Activated CD8-positive, alpha-beta memory T cell treated with anti-CD3 and anti-CD28 coated beads for 4 hours (primary cell): ENCODE measurements at regions not wholly inside any gene's neighbourhood (a gene's known extent, or its start where the extent isn't known, plus 50 kb on each side); places are given as distances from the start of the nearest gene placed in this dataset.
"Not testable (repeated sequence)": the region's sequence is repeated elsewhere in the genome, so short reads cannot be mapped to it uniquely, and the experiment has no call there.

Experiments
- DNase-seq, 2 donors: peaks; one replicate each; pipeline ENCODE4 v3.0.0-alpha.2; 2020; ENCODE audit warnings: low read depth in 2 of 2

DNA sequence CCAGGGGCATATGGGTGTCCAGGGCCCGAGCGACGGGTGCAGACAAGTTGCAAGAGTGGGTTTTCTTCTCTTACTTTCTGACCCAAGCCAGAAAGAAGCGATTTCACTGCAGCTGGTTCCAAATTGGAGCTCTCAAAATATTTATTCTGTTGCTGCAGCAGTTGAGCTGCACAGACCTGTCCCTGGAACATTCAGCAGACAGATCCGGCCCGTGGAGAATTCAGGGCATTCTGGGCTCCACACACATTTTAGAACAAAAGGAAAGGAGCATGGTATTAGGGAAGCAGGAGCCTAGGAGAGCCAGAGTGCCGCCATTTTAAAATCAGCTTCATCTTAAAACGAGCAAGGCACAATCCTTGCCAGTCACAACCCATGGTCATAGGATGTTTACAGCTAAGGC is 135.3 kb upstream of the TPM1 start:
- no peak for DNase-seq

DNA sequence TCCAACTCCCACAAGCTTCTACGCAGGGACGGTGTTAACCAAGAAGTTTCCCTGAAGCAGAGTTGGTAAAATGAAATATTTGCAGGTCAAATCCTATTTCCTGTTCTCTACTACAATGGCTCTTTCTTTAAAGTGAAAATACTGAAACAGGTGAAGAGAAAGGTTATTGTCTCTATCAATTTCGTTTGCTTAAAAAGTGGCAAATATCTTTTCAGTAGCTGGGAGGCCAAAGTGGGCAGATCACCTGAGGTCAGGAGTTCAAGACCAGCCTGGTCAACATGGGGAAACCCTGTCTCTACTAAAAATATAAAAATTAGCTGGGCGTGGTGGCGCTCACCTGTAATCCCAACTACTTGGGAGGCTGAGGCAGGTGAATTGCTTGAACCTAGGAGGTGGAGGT is 134.2 kb upstream of the TPM1 start:
- not testable (repeated sequence) for DNase-seq

DNA sequence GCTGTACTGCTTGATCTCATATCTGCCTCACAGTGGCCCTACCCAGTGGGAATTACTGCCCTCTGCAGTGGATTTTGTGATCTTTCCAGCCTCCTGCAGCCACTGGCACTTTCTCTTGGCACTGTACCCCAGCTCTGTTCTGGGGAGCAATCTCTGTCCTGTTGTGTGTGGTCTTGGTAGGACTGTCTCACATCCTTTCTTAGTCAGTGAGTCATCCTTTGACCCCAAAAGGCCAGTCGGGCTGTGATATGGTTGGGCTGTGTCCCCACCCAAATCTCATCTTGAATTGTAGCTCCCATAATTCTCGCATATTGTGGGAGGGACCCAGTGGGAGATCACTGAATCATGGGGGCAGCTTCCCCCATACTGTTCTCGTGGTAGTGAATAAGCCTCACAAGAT is 133.3 kb upstream of the TPM1 start:
- DNase-seq = no peak

DNA sequence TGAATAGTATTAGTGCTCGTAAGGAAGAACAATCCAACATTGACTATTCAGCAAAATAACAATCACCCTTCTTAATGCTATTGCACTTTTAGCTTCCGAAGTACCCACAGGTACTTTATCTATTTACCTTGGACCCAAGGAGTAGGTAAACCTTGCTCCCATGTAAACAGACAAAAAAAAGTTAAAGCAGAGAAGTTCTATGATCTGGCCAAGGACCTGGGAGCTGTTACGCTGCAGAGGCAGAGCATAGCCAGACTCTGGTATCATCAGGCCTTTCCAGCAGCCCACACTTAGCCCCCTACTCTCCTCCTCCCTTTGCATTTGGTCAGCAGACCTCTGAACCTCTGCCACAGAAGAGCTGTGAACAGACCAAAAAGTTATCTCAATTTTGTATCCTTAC is 130.3 kb upstream of the TPM1 start:
- DNase-seq = no peak

DNA sequence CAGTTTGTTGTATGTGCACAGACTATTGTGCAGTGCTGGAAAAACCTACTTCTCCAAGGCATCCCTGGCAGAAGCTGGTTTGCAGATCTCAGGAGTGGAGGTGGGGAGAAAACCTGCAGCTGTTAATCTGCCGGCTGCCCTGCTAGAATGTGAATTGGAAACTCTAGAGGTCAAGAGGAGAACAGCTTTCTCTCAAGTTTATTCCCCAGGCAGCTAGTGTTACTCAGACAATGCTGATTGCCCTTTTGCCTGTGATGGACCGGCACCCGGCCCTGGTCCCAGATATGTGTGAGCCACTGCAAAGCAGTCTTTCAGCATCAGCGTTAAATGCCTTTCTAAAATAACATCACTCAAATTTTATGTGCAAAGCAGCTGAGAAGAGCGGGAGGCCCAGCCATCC is 129.7 kb upstream of the TPM1 start:
- DNase-seq = no peak

DNA sequence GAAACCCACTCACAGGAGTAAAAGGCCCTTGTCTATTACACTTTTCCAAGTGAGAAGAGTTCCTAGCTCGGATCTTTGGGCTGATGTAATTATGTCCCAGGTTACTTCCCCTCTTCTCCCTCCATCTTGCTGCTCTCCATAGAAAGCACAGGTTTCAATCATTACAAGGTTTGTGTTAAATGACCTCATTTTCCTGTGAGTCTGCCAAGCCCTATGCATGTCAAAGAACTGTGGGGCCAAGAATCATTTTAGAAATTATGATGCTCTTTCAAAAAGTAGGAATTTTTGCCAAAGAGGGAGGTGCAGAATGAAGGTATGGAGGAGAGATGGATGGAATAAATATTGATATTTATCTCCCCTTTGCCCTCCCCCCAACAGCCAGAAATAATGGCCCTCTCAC is 129.3 kb upstream of the TPM1 start:
- no peak for DNase-seq

DNA sequence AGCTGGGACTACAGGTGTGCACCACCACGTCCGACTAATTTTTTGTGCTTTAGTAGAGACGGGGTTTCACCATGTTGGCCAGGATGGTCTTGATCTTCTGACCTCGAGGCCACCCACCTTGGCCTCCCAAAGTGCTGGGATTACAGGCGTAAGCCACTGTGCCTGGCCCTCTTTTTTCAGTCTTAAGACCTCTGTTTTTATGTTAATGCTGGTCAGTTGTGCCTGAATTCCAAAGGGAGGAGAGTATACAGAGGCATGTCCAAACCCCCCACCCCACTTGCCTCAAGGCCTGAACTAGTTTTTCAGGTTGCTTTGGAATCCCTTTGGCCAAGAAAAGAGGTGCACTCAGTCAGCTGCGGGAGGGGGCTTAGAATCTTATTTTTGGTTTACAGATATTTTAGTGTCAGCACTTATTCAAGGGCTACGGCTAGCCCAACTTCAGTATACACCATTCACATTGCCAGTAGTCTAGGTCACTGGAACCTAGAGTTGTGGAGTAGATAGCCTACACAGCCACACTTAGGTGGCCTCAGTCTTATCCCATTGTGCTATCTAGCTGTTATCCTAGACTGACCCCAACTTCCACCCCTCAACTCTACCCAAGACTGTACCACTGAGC is 128.0 kb upstream of the TPM1 start:
- DNase-seq = no peak

DNA sequence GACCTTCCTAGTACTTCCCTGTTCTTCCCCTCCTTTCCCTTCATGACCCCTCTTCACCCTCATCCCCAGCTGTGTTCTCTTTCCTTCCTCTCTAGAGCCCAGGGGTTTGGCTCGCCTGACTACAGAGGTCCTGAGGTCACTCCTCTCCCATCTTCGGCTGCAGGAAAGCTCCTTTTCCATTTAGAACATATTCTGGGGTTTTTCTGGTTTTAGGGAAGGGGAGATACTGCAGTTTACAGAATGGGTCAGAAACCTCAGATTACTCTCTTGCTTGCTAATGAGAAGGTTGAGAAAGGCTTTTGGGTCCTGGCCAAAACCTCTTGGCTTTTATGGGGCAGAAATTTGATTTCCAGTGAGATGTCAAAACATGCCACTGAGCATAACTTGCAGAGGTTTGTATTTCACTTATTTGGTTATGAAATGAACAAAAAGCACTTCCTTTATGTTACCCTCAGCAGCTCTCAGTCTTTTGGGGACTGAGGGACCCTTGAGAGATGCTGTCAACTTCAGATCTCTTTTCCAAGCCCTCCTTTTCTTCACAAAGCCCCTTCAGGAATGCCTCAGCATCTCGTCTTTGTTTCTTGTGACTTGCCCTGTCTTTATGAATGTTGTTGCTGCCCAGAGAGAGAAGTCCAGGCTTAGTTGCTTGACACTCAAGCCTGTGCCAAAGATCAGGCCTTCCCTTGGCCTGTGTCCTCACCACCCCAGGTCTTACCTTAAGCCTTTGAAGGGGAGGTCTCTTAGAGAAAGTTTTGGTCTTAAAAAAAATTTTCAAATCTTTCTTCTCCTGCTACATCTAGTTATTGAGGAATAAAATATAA is 121.7 kb upstream of the TPM1 start:
- no peak for DNase-seq

DNA sequence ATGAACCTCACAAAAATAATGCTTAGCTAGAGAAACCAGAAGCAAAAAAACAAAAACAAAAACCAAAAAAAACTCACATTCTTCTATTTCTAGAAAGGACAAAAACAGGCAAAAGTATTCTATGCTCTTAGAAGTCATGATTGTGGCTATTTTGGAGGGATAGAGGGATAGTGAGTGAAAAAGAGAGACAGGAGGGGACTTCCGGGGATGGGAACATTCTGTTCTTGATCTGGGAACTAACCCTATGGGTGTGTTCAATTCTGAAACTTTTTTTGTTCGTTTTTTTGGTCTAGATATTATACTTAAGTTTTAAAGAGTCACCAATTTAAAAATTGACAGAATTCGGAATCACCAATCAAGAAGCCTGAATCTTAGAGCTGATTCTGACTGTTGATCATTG is 120.0 kb upstream of the TPM1 start:
- no peak for DNase-seq

DNA sequence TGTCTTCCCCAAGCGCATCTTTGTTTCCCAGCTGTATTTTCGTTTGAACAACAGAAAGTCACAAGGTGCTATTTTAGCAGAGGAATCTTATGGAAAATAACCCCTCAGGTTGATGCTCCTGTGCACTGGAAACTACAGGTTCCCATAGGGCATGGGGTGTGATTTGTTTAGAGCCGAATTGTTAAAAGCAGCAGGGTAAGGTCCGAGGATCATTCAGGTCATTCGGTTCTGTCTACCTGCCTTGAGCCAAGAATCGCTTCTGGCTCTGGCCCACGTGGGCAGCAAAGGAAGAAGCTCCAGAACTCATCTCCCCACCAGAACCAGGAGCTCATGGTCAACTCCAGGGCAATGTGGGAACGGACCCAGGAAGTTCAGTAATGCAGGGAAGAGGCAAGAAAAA is 116.7 kb upstream of the TPM1 start:
- DNase-seq = no peak

DNA sequence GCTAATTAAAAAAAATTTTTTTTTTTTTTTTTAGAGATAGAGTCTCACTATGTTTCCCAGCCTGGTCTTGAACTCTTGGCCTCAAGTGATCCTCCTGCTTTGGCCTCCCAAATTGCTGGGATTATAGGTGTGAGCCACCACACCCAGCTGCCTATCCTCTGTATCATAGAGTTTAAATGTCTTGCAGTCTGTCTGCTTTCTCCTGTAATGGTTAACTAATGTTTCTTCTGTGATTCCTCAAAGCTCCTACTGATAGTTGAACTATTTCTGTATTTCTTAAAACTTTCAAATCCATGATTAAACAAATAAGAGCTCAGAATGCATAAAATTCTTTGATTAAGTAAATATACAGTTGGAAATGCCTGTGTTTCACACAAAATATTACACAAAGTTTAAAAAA is 115.4 kb upstream of the TPM1 start:
- no peak for DNase-seq

DNA sequence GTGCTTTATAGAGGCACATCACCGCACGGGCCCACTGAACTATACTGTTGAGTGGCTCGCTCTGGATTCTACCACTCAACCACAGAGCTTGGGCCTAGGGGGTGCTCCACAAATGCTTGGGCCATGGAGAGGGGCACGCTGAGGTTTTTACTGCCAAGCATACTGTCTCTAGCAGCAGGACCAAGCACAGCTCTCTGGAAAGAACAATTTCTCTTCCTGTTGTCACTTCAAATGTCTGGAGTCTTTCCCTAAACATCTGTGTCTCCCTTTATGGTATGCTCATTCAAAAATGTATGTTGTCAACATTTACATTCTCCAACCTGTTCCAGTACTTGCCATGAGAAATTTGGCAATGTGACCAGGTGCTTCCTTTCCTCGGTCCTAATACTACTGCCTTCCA is 114.7 kb upstream of the TPM1 start:
- no peak for DNase-seq

DNA sequence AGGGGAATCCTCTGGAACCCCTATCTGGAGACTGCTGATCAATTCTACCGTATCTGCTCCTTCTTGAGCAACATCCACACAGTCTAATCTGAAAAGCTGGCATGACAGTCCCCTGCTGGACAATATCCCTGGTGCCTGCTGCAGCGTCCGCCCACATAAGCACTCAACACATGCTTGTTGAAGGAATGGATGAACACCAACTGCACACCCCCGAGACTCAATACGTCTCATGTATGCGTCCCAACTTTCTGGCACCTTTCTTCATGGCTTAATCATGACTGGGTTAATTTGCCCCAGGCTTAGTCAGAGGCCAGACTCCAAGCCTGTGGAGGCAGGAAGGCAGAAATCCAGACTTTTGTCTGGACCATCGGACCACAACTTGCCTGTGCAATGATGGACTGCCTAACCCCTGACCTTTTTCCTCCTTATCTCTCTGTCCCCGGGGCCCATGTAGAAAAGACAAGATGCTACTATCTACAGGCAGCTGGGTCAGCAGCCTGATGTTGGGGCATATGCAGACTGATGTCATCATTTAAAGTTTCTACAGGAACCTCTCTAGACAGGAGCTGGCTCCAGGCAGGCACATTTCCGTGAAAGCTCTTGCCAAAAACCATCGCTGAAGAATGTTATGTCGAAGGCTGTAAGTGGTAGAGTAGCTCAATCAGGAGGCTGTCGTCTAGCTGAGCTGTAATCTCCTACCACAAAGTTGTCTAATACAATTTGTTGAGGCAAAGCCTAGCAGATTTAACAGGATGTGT is 114.1 kb upstream of the TPM1 start:
- DNase-seq = no peak

DNA sequence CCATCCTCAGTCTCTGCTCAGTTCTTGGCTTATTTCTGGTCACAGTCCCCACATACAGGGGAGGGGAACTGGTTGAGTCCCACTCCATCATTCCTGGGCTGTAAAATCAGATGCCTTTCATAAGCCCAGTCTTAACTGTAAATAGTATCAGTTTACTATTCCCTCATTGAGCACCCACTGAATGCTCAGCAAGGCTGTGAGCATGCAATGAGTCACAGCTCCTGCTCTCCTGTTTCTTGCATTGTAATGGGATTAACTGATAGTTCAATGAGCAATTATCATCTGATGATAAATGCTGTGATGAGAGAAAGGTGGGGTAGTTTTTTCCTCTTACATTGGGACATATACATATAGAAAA is 113.6 kb upstream of the TPM1 start:
- no peak for DNase-seq

DNA sequence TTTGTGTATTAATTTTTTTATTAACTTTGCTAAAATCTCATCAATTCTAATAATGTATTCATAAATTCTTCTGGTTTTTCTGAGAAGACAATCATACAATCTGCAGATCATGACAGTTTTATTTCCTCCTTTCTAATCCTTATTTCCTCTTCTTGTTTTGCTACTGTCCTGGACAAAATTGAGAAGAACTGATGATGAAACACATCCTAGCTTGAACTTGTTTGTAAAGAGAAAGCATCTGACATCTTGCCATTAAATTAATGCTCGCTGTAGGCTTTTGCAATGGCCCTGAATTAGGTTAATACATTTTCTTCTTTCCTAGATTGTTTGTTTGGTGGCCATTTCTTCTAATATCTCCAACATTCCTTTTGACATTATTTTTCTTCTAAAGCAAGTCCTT is 110.9 kb upstream of the TPM1 start:
- DNase-seq = no peak

DNA sequence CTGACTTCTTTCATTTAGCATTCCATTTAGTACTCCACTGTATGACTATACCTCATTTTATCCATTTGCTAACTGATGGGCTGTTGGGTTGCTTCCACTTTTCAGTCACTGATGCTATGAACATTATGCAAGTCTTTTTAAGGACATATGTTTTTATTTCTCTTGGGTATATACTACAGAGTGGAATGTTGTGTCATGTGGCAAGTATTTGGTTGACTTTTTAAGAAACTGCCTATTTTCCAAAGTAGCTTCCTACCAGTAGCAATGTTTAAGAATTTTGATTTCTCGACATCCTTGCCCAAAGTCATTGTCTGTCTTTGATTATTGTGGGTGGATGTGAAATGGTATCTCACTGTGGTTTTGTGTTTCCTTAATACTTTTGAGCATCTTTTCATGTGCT is 110.1 kb upstream of the TPM1 start:
- no peak for DNase-seq

DNA sequence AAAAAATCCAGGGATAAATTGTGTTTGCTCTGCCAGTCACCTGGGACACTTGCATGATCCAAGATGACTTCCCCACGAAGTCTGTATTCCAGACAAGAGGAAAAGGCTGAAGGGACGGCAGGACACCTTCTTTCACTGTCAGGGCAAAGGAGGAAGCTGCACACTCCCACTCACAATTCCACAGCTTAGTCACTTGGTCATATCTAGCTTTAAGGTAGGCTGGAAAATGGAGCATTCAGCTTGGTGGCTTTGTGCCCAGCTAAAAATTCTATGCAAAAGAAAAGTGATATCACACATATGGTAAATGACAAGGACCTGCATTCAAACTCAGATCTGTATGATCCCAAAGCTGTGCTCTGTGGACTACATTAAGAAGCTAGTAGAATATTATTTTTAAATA is 109.2 kb upstream of the TPM1 start:
- no peak for DNase-seq

DNA sequence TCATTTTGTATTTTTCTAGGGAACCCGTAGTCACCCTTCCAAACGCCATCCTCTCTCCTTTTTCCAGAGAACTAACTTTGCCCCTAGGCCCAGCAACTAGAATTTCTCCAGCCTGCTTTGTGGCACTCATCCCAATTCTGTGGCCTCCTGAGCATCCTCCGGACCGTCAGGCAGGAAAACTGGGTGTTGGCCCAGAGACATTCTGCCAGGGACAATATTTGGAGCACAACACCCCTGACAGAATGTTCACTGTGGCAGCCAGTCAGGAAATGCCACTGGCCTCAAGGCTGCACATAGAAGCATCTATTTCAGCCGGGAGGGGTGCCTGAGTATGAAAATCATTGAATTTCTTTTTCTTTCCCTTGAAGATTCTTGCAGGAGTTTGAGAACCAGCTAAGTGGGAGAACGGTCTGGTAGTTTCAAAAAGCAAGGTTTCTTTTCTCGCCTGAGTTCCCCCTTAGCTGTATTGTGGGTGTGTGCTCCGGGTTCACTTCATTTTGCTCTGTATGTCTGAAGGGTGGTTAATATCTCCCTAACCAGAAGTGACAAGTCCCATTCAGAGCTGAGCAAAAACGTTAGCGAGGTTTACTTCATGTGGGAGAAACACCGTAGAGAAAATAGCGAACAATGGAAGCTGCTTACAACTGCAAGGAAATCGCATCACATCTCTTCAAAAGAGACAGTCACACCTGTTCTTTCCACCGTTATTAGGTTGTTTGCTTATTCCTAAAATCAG is 108.1 kb upstream of the TPM1 start:
- DNase-seq = no peak

DNA sequence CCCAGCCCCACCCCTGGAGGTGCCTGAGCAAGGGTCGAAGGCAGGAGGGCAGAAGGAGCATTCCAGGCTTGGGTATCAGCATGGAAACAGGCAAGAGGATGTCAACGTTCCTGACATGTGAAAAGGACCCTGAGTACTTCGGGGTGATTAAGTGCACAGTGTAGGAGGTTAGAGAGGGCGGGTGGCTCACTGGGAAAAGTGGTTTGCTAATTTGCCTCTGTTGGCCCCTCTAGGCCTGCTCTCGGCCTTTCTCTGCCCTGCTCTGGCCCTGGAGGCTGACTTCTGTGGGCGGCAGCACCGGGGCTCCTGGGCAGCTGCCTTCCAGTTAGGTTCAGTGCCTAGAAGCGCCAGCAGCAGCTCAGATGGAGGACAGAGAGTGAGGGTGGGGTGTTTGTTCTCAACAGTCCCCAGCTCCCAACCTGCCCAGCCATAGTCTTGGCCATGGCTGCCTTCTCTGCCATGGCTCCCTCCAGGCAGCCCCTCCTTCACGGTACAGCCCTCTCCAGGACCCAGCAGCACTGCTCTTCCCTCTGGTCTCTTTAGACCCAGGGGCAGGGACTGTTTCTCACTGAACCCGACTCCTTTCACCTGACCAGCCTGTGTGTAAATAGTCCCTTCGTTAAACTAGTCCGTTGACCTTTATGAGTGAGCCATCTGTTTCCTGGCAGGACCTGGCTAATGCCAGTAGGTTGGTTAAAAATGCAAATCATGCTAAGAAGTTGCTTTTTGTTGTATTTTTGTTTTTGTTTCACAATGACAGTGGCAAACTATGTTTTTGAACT is 107.1 kb upstream of the TPM1 start:
- DNase-seq = no peak

DNA sequence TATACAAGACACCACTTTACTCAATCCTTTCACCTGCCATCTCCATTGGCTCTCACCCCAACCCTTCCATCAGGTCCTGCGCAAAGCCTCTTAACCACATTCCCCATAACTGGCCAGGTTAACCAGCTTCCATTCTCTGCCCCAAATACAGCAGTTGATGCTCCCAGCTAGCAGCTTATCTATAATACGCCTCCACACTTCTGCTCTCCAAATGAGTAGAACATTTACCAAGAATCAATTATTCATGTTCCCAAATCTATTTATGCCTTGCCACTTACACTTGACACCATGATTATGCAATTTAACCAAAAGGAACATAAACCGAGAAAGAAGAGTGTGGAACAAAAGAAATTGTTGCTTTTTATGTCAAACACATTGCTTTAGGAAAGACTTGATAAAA is 103.7 kb upstream of the TPM1 start:
- DNase-seq = no peak

DNA sequence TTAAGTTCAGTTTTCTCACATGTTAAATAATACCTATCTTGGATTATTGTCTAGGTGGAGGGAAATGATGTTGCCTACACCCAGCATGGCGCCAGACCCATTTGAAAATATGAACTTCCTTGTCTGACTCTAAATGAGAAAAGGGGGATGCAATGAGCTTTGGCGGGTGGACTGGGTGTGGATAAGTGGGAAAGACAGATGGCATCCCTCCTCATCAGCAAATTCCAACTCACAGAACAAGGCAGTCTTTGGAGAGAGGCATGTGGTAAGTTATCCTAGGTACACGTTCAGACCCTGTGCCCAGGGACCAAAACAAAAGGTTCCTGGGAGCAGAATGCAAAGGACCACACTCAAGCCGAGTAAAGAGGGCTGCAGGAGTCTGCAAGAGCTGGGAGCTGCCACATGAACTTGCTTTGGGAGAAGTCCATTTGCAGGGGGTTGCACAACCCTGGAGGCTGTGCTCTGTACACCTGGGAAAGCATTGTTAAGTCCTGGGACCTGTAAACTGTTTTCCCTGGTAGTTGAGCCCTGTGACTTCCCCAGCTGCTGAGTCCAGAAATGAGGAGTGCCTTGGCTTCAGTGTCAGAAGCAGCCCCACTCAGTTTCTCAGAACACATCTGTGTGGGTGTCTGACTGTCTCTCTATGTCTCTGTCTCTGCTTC is 102.3 kb upstream of the TPM1 start:
- DNase-seq = no peak
